ENCODE measurements at regions not wholly inside any gene's neighbourhood (a gene's known extent, or its start where the extent isn't known, plus 50 kb on each side); places are given as distances from the start of the nearest gene placed in this dataset.

DNA sequence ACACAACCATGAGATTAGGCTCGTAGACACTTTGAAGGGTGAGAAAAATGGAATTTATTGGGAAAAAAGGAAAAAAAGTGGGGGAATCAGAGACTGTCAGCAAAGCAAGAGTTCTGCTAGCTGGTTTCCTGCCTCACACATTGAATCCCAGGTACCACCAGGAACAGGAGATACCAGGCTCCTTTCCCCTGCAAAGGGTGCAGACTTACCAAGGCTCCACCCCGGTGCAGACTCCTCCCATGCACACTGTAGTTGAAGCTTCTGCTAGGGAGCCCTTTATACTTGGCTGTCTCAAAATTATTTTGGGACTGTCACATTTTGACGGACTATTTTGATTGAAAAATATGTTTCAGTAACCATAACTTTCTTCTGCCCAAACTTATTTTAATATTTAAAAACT is 819.9 kb upstream of the GBE1 start:
- TF ChIP-seq EZH2 (IDR thresholded peaks at IDR 0.05) (no peak), POLR2AphosphoS5 (IDR thresholded peaks at IDR 0.05; ENCODE audit: borderline replicate concordance, low read depth, low read length) (no peak)

Data from SK-N-MC (cell line).